GM18858 (cell line): ENCODE measurements at regions not wholly inside any gene's neighbourhood (a gene's known extent, or its start where the extent isn't known, plus 50 kb on each side); places are given as distances from the start of the nearest gene placed in this dataset.

Experiments used
- ATAC-seq: cut with Tn5 transposase; IDR thresholded peaks from one replicate; pipeline ENCODE4 v1.9.1; 2021; ENCODE audit not compliant: unreplicated experiment

- ATAC-seq, result no peak
Measured at GRCh38 chr20:24813080-24813479, 136.0 kb upstream of the CST7 start.

- no peak for ATAC-seq
Measured at GRCh38 chr20:24813496-24813895, 135.6 kb upstream of the CST7 start.

- no peak for ATAC-seq
Measured at GRCh38 chr20:24813936-24814335, 135.1 kb upstream of the CST7 start.

DNA sequence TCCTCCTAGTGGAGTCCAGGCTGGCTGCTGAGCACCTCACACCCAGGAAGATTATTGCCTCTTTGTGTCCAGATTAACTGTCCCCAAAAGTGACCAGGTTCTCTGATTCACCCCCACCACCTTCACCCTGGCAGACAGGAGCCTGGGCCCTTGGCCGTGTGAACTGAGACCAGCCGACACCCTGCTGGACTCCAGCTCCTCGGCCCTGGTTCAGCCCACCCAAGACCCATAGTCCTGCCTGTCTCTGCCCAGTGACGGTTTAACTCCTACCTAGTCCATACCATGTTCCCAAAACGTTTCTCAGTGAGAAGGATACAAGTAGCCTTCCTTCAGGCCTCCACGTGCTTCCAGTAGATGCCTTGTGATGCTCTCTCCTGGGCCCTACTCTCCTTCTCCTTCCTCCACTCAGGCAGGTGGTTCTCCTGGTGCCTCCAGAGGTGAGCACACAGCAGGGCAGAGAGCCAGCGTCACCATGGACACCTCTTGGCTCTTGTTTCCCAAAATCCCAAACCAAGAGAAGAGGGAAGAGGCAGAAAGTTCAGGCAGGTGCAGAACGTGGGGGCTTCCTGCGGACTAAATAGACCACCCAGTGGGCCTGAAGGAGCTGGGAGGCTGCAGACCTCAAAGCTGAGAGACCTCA lies 134.4 kb upstream of the CST7 start:
- no peak for ATAC-seq

DNA sequence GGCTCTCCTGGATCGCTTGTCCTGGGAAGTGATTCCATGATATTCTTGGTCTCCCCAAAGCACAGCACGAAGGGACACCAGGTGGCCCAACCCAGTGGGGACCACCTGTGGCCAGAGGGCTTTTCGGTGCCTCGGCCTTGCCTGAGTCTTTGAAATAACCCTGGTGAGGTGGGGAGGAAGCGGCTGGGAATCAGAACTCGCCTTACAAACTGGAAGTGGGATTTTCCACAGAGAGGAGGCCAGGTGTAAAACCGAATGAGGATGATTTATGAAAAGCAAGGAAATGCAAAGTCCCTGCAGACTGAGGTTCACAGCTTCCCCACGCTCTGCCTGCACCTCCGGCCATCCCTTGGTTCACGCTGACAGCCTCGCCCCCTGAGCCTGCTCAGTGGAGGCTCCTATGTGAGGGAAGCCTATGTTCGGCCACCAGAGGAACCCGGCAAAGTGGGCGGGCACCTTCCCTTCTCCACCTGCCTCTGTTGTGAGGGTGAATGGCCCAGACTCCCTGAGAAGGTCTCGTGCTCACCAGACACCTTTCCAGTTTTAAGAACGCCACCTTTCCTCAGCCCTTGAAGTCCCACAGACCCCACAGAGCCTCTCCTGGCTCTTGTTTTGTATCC lies 133.8 kb upstream of the CST7 start:
- no peak for ATAC-seq

DNA sequence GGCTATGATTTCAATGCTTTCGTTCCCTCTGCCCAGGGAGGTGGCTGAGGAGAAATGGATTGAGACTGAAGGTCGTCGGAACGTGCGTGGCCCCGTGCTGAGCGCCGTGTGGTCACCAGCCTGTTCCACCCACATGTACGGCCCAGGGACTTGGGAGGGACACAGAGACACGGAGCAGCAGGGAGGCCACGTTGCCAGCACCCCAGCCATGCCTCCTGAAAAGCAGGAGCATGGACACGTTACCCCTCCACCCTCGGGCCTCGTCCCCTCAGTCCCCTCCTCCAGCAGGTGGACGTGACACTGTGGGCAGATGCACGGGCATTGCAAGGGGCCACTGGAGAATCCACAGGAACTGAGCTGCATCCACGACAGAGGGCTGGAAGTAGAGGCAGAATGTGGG lies 133.1 kb upstream of the CST7 start:
- ATAC-seq, result no peak

GRCh38 chr20:24816431-24816830 lies 132.6 kb upstream of the CST7 start:
- ATAC-seq, result no peak

- ATAC-seq, result no peak
Measured at GRCh38 chr20:24816907-24817306, 132.2 kb upstream of the CST7 start.

DNA sequence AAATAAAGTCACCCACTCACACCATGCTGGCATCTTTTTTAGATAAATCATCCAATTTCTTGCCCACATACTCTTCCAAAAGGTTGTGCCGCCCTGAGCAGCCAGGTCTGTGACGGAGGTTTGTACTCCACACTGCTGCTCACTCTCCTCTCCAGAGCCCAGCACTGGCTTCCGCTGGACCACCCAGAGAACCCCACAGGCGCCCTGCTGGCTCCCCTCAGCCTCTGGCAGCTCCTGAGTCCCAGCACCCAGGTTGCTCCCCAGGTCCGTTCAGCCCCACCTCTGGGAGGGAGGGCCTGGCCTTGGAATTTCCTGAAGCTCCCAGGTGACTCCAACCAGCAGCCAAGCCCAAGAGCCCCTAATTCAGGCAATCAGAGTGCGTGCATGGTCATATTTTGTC lies 131.7 kb upstream of the CST7 start:
- ATAC-seq, result no peak

- no peak for ATAC-seq
Measured at GRCh38 chr20:24818056-24818455, 131.0 kb upstream of the CST7 start.

- ATAC-seq, result no peak
Measured at GRCh38 chr20:24819331-24819965, 129.6 kb upstream of the CST7 start.

DNA sequence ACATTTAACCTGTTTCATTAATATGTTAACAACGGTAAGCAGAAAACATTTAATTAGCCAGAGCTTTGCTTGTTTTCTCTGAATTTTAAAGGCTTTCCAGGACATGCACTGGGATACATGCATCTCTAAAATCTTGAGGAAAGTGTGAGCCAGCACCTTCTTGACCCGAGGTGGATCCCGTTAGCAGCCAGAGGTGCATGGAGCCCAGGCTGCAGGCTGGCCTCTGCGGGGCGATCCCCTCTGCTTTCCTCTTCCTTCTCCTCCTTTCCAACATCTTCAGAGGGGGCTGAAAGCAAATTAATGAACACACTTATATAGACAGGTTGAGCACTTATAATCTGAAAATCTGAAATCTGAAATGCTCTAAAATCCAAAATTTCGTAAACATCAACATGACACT lies 128.7 kb upstream of the CST7 start:
- ATAC-seq, result no peak

DNA sequence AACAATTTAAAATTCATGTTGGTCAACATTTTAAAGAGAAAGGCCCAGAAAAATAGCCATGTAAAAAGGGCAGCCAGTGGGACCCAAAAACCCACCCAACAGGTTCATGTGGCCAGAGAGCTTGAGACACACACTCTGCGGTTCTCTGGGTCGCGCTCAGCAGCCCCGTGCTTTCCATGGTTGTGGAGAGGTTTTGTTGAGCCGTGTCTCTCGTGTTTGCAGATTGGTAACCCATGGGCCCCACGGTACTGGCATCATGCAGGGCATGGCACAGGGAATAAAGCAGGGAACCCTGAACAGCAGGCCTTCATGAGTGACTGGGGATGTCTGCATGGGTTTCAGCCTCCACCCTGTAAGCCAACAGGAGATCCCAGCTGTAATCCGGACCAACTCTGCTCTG lies 127.7 kb upstream of the CST7 start:
- no peak for ATAC-seq

DNA sequence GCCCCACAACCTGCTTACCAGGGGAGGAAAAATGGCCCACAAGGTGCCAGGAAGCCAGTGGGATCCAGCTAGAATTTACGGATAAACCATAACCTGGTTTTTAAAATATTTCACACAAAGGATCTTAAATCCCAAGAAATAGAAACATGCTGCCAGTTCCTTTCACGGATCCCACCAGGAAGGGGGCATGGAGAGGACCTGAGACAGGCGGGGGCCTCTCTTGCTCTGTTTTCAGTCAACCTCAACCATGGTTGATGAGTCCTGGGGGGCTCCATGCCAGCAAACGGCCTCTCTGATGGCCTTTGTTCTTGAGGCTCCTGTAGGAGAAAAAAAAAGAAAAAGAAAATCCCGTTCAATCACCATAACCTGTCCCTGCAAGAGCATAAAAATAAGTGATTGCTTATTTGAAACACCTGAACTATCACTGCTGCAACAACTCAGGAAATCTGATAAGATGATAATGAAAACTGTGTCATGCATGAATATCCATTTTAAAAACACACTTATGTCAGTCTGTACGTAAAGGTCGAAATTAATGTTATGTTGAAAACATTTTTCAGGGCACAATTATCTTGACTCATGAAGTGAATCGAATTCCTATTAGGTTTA lies 125.8 kb upstream of the CST7 start:
- ATAC-seq, result no peak

DNA sequence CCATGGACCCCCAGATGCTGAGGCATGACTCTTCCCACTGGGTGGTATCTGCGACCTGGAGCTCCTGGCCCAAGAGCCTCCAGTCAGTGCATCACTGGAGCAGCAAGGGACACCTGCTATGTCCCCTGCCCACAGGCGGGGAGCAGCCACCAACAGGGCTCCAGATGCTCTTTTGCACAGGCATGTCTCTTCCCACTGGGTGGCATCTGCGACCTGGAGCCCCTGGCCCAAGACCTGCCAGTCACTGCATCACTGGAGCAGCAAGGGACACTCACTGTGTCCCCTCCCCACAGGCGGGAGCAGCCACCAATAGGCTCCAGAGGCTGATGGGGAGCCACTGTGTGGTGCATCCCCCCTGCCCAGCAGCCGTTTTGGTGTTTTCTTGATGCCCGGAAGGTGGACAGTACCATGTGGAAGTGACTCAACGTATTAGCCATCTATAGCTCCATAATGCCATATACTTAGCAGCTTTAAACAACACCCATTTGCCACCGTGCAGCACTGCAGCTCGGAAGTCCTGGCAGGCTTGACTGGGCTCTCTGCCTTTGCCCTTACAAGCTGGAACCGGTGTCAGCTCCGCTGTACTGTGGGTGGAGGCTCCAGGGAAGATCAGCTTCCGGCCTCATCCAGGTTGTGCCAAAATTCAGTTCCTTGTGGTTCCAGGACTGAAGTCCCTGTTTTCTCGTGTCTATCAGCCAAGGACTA lies 124.9 kb upstream of the CST7 start:
- no peak for ATAC-seq

DNA sequence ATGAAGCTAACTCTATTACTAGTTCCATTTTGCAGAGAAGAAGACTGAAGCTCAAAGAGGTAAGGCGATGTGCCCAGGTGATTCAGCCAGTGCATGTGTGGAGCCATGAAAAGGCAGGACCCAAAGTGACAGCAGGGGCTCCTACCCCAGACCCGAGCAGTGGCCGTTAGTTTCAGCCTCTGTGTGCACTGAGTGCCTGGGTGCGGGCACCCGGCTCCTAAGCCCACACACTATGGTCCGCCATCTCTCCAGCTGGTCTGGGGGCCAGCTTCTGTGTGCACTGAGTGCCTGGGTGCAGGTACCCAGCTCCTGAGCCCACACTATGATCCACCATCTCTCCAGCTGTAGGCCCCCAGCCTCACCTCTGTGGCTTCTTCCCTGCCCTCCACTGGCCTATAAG lies 123.5 kb upstream of the CST7 start:
- no peak for ATAC-seq

DNA sequence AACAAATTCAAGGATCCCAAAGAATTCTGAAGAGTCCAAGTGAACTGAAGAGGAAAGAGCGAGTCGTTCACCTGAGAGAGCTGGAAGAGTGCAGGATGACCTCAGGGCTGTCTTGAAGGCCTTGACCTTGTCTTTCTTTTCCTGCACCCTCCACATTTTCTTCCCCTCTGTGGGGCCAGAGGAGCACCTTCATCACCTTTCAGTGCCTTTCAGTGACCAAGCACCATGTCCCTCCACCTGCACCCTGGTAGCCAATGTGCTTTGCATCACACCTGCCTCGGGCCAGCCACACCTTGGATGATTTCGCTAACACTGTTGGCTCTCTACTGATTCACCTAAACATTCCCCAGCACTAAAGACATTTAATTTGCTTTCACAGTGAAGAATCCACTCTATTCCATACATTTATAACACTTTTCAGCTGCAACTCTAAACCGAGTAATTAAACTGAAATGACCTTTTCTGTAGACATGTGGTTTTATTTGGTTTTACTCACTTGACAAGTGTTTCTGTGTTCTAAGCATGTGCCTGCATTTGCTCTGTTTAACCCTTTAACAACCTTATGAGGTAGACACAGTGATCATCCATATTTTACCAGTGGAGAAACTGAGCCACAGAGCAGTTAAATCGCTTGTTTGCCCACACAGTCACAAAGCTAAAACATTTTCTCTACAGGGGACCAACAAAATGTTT lies 121.3 kb upstream of the CST7 start:
- no peak for ATAC-seq

DNA sequence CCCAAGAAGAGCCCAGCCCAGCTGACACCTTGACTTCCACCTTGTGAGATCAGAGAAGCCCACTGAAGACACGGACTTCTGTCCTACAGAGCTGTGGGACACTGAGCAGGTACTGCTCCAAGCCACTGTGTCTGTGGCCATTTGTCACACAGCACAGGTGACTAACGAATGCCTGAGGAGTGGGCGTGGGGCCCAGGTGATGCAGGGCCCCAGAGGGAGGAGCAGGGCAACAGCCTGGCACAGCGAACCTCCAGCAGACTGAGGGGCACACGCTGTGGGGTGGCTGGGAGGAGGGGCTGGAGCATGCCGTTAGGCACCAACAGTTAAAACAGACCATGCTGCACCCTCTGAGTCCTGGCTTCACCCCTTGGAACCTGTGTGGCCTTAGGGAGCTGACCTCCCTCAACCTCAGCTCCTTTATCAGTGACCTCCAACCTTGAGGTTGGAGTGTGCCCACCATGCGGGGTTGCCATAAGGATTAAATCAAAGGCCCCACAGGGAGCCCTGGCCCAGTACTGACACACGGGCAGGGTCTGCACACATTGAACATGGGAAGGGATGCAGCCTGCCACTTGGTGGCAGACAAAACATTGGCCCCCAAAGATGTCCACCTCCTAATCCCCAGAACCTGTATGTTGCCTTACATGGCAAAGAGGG lies 119.9 kb upstream of the CST7 start:
- ATAC-seq, result no peak

DNA sequence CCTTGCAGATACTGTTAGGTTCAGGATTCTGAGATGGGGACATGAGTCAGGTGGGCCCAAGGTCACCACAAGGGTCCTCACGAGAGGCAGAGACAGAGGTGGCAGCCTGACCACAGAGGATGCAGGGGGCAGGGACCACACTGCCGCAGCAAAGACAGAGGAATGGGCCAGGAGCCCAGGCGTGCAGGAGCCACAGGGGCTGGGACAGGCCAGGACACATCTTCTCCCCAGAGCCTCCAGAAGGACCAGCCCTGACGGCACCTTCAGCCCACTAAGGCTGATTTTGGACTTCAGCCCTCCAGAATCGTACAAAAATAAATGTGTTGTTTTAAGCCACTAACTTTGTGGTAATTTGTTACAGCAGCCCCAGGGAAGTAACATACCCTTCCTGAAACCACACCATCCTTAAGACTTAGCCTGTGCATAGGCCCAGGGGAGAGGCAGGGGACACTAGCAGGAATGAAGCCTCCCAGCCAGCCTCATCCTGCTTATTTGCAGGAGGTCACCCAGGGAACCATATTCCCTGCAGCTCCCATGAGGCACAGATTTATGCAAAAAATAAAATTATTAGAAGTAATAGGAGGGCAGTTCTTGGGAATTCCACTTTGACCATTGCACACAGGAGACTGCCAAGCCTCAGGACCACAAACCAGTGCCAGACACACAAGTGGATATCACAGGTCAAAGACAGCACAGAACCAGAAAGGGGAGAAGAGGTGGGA lies 119.3 kb upstream of the CST7 start:
- no peak for ATAC-seq

- ATAC-seq, result no peak
Measured at GRCh38 chr20:24830649-24831048, 118.4 kb upstream of the CST7 start.
